ENCODE measurements at regions not wholly inside any gene's neighbourhood (a gene's known extent, or its start where the extent isn't known, plus 50 kb on each side); places are given as distances from the start of the nearest gene placed in this dataset.

DNA sequence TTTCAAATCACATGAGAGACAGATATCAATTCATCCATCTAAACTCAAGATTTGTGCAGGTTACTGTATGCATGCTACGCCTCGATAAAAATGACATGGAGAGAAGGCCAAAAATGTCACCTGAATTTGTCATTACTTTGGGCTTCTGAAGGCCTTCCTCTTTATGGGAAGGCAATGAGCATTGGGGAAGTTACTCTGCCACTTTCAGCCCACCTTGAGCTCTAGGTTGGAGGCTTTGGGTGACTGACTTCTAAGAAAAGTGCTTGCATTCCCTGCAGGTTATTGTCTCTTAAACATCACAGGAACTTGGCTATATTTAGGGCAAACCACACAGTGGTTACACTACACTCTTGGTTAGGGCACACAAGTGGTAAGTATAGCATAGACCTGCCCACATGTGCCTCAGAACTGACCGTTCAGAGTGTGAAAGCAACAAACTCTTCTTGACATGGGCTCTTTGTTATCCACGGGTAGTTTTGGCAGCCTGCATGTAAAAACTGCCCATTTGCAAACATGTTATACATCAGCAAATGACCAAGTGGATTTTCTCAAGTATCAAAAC, 169.5 kb downstream of the ZNF608 start:
- TF ChIP-seq, protein P1, sequence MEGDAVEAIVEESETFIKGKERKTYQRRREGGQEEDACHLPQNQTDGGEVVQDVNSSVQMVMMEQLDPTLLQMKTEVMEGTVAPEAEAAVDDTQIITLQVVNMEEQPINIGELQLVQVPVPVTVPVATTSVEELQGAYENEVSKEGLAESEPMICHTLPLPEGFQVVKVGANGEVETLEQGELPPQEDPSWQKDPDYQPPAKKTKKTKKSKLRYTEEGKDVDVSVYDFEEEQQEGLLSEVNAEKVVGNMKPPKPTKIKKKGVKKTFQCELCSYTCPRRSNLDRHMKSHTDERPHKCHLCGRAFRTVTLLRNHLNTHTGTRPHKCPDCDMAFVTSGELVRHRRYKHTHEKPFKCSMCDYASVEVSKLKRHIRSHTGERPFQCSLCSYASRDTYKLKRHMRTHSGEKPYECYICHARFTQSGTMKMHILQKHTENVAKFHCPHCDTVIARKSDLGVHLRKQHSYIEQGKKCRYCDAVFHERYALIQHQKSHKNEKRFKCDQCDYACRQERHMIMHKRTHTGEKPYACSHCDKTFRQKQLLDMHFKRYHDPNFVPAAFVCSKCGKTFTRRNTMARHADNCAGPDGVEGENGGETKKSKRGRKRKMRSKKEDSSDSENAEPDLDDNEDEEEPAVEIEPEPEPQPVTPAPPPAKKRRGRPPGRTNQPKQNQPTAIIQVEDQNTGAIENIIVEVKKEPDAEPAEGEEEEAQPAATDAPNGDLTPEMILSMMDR (conservative IDR thresholded peaks at IDR 0.05; ENCODE audit: low read depth, low read length), result no peak
- BruUV-seq (replicated peaks), result no TSS peak
- DNase-seq (ENCODE audit: low spot score), result no peak
- Histone ChIP-seq H3K36me3 (ENCODE audit: insufficient read depth, low read length, poor library complexity, severe bottlenecking) (no peaks in the 10 kb centered on the region), H3K9me3 (ENCODE audit: low read depth, low read length, poor library complexity, severe bottlenecking) (no peaks in the 10 kb centered on the region), H3K4me3 (ENCODE audit: low read depth, low read length, poor library complexity, severe bottlenecking) (no peak overlapping the region), H3K27me3 (replicated peaks; ENCODE audit: insufficient read depth, low read depth, low read length, poor library complexity) (no peaks in the 10 kb centered on the region), H3K4me1 (ENCODE audit: insufficient read depth, low read length, poor library complexity, severe bottlenecking) (no peaks in the 10 kb centered on the region), H3K27ac (ENCODE audit: low read depth, low read length, poor library complexity, severe bottlenecking) (no peak overlapping the region)
- CTCF ChIA-PET, result no interaction called here
- intact Hi-C loops (cut with micrococcal nuclease; ENCODE audit: unreplicated experiment), result no loop called here
- POLR2A ChIA-PET (ENCODE audit: low non-redundant PET), result no interaction called here

DNA sequence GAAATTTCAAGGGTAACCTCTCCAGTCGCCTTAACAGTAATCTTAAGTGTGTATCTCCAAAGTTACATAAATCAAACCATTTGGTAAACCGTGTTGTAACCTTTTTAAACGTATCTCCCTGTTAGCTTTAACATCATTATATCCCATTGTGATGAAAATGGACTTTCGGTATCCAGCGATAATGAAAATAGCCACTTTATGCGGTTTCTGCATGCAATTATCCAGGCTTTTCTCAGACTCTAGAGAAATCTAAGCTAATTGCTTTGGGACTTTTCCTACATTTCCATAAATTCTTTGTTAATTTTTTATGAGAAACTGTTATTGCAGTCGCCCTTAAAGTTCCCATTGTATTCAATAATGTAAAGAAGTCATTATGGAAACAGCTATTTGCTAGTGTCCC, 170.7 kb downstream of the ZNF608 start:
- Histone ChIP-seq H3K9me3 (ENCODE audit: low read depth, low read length, poor library complexity, severe bottlenecking) (no peaks in the 10 kb centered on the region), H3K36me3 (ENCODE audit: insufficient read depth, low read length, poor library complexity, severe bottlenecking) (no peaks in the 10 kb centered on the region), H3K27me3 (replicated peaks; ENCODE audit: insufficient read depth, low read depth, low read length, poor library complexity) (no peaks in the 10 kb centered on the region), H3K4me1 (ENCODE audit: insufficient read depth, low read length, poor library complexity, severe bottlenecking) (no peaks in the 10 kb centered on the region), H3K4me3 (ENCODE audit: low read depth, low read length, poor library complexity, severe bottlenecking) (no peak overlapping the region), H3K27ac (ENCODE audit: low read depth, low read length, poor library complexity, severe bottlenecking) (no peak overlapping the region)
- intact Hi-C loops (cut with micrococcal nuclease; ENCODE audit: unreplicated experiment), result no loop called here
- no TSS peak for BruUV-seq (replicated peaks)
- no peak for TF ChIP-seq EZH2 (IDR thresholded peaks at IDR 0.05; ENCODE audit: borderline replicate concordance, low read depth, low read length, poor library complexity, severe bottlenecking)
- POLR2A ChIA-PET (ENCODE audit: low non-redundant PET), result no interaction called here
- CTCF ChIA-PET, result interaction anchor here (0.7 kb wide), 1 partner anchor 52 kb away, joined by 3 read pairs; no protein-coding TSS in a partner anchor
- no peak for DNase-seq (ENCODE audit: low spot score)

DNA sequence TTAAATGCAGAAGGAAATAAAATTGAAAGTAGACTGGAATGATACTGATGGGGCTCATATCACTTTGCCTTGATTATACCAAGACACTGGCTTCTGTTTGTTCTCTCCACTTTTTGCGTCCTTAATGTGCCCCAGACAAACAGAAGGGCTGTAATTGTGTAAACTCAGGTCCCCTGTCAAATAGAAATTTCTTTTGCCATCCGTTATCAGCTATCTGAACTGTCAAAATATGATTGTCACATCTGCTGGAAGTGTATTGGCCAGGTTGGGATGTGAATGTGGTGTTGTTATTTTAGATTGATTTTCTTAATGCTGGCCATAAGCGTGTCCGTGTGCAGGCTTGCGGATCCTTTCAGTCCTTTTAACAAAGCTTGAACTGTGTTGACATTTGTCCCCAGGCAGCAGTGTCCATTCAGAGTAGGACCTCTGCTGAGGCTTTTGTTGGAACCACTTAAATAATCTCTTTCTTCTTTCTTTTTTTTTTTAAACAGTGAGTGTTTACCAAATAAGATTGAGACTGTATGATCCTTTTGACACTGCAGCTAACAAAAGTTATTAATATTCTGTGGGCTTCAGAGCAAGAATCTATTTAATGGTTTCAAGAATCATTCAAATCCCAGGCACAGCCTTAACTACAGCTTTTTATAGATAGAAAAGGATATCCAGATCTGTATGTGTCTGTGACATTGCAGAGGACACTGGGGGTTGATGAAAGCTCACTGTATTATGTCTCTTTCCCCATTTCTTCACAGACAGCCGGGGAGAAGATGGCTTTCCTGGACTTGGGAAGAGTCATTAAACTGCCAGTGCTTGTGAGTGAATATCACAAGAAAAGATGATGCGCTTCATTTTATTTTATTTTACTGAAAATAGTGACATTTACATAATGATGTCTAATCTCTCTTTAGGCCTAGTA, 171.7 kb downstream of the ZNF608 start:
- TF ChIP-seq EZH2 (IDR thresholded peaks at IDR 0.05; ENCODE audit: borderline replicate concordance, low read depth, low read length, poor library complexity, severe bottlenecking), result no peak
- TF ChIP-seq, protein P1 (conservative IDR thresholded peaks at IDR 0.05; ENCODE audit: low read depth, low read length), result no peak
- H3K4me3 ChIP-seq (ENCODE audit: low read depth, low read length, poor library complexity, severe bottlenecking), result no peak overlapping the region
- no peaks in the 10 kb centered on the region for H3K27me3 ChIP-seq (replicated peaks; ENCODE audit: insufficient read depth, low read depth, low read length, poor library complexity)
- no peaks in the 10 kb centered on the region for H3K9me3 ChIP-seq (ENCODE audit: low read depth, low read length, poor library complexity, severe bottlenecking)
- H3K27ac ChIP-seq (ENCODE audit: low read depth, low read length, poor library complexity, severe bottlenecking), result no peak overlapping the region
- no peaks in the 10 kb centered on the region for H3K36me3 ChIP-seq (ENCODE audit: insufficient read depth, low read length, poor library complexity, severe bottlenecking)
- intact Hi-C loops (cut with micrococcal nuclease; ENCODE audit: unreplicated experiment), result no loop called here
- ChIA-PET CTCF (no interaction called here), POLR2A (ENCODE audit: low non-redundant PET) (no interaction called here)
- no peaks in the 10 kb centered on the region for H3K4me1 ChIP-seq (ENCODE audit: insufficient read depth, low read length, poor library complexity, severe bottlenecking)
- no peak for DNase-seq (ENCODE audit: low spot score)
- no TSS peak for BruUV-seq (replicated peaks)
